ENCODE measurements at regions not wholly inside any gene's neighbourhood (a gene's known extent, or its start where the extent isn't known, plus 50 kb on each side); places are given as distances from the start of the nearest gene placed in this dataset.

- no peak for DNase-seq
These were observed 116.4 kb downstream of the GDAP2 start for GRCh38 chr1:117812869-117813511.
